ENCODE measurements at regions not wholly inside any gene's neighbourhood (a gene's known extent, or its start where the extent isn't known, plus 50 kb on each side); places are given as distances from the start of the nearest gene placed in this dataset.

- H3K36me3 ChIP-seq (ENCODE audit: control insufficient read depth in 2 of 3, insufficient read depth in 3 of 3, low read length in 3 of 3), result no peaks in the 10 kb centered on the region
- no peak overlapping the region for H3K4me3 ChIP-seq (ENCODE audit: low read length in 3 of 3)
- intact Hi-C loops (cut with DNase I), result no loop called here
- DNase-seq, result no peak
- H3K9ac ChIP-seq (ENCODE audit: low read length in 3 of 3), result no peak overlapping the region
- no peak for FAIRE-seq
- TF ChIP-seq CTCF (IDR thresholded peaks at IDR 0.05; ENCODE audit: borderline replicate concordance, extremely low read depth, insufficient read depth), result no peak
- H3K27ac ChIP-seq (ENCODE audit: low read depth in 2 of 2, low read length in 2 of 2), result no peak overlapping the region
- H3K9me3 ChIP-seq (ENCODE audit: control insufficient read depth in 2 of 3, insufficient read depth in 1 of 3, low read length in 3 of 3), result no peaks in the 10 kb centered on the region
- H3K27me3 ChIP-seq (ENCODE audit: control insufficient read depth, insufficient read depth, low read length), result no peaks in the 10 kb centered on the region
- no peaks in the 10 kb centered on the region for H3K4me1 ChIP-seq (ENCODE audit: control insufficient read depth in 2 of 3, insufficient read depth in 2 of 3, low read depth in 1 of 3, low read length in 3 of 3)
These were observed 325.5 kb downstream of the ZIC3 start for GRCh38 chrX:137891431-137891830.

GRCh38 chrX:137896123-137896522 is 330.2 kb downstream of the ZIC3 start:
- H3K27ac ChIP-seq (ENCODE audit: low read depth in 2 of 2, low read length in 2 of 2), result no peak overlapping the region
- intact Hi-C loops (cut with DNase I), result no loop called here
- no peaks in the 10 kb centered on the region for H3K9me3 ChIP-seq (ENCODE audit: control insufficient read depth in 2 of 3, insufficient read depth in 1 of 3, low read length in 3 of 3)
- TF ChIP-seq CTCF (IDR thresholded peaks at IDR 0.05; ENCODE audit: borderline replicate concordance, extremely low read depth, insufficient read depth), result no peak
- FAIRE-seq (no peak), DNase-seq (no peak)
- no peaks in the 10 kb centered on the region for H3K27me3 ChIP-seq (ENCODE audit: control insufficient read depth, insufficient read depth, low read length)
- no peak overlapping the region for H3K9ac ChIP-seq (ENCODE audit: low read length in 3 of 3)
- H3K4me1 ChIP-seq (ENCODE audit: control insufficient read depth in 2 of 3, insufficient read depth in 2 of 3, low read depth in 1 of 3, low read length in 3 of 3), result no peaks in the 10 kb centered on the region
- H3K4me3 ChIP-seq (ENCODE audit: low read length in 3 of 3), result no peak overlapping the region
- no peaks in the 10 kb centered on the region for H3K36me3 ChIP-seq (ENCODE audit: control insufficient read depth in 2 of 3, insufficient read depth in 3 of 3, low read length in 3 of 3)

- intact Hi-C loops (cut with DNase I), result no loop called here
- no peak for TF ChIP-seq CTCF (IDR thresholded peaks at IDR 0.05; ENCODE audit: borderline replicate concordance, extremely low read depth, insufficient read depth)
- H3K4me1 ChIP-seq (ENCODE audit: control insufficient read depth in 2 of 3, insufficient read depth in 2 of 3, low read depth in 1 of 3, low read length in 3 of 3), result no peaks in the 10 kb centered on the region
These were observed 349.5 kb downstream of the ZIC3 start for GRCh38 chrX:137915466-137915865.

GRCh38 chrX:137916090-137916746 is 350.3 kb downstream of the ZIC3 start:
- no peak overlapping the region for H3K27ac ChIP-seq (ENCODE audit: low read depth in 2 of 2, low read length in 2 of 2)
- FAIRE-seq, result no peak
- no peak overlapping the region for H3K9ac ChIP-seq (ENCODE audit: low read length in 3 of 3)
- no peaks in the 10 kb centered on the region for H3K36me3 ChIP-seq (ENCODE audit: control insufficient read depth in 2 of 3, insufficient read depth in 3 of 3, low read length in 3 of 3)
- no peak for TF ChIP-seq CTCF (IDR thresholded peaks at IDR 0.05; ENCODE audit: borderline replicate concordance, extremely low read depth, insufficient read depth)
- H3K4me3 ChIP-seq (ENCODE audit: low read length in 3 of 3), result no peak overlapping the region
- no peaks in the 10 kb centered on the region for H3K4me1 ChIP-seq (ENCODE audit: control insufficient read depth in 2 of 3, insufficient read depth in 2 of 3, low read depth in 1 of 3, low read length in 3 of 3)
- no peak for DNase-seq
- intact Hi-C loops (cut with DNase I), result no loop called here
- no peaks in the 10 kb centered on the region for H3K27me3 ChIP-seq (ENCODE audit: control insufficient read depth, insufficient read depth, low read length)
- no peaks in the 10 kb centered on the region for H3K9me3 ChIP-seq (ENCODE audit: control insufficient read depth in 2 of 3, insufficient read depth in 1 of 3, low read length in 3 of 3)

More at GRCh38 chrX:137915466-137915865, 349.5 kb downstream of the ZIC3 start:
- Histone ChIP-seq H3K4me3 (ENCODE audit: low read length in 3 of 3) (no peak overlapping the region), H3K9ac (ENCODE audit: low read length in 3 of 3) (no peak overlapping the region), H3K36me3 (ENCODE audit: control insufficient read depth in 2 of 3, insufficient read depth in 3 of 3, low read length in 3 of 3) (no peaks in the 10 kb centered on the region), H3K9me3 (ENCODE audit: control insufficient read depth in 2 of 3, insufficient read depth in 1 of 3, low read length in 3 of 3) (no peaks in the 10 kb centered on the region), H3K27me3 (ENCODE audit: control insufficient read depth, insufficient read depth, low read length) (no peaks in the 10 kb centered on the region), H3K27ac (ENCODE audit: low read depth in 2 of 2, low read length in 2 of 2) (no peak overlapping the region)
- DNase-seq, result no peak
- FAIRE-seq, result no peak
